GM12865 (cell line): ENCODE measurements at regions not wholly inside any gene's neighbourhood (a gene's known extent, or its start where the extent isn't known, plus 50 kb on each side); places are given as distances from the start of the nearest gene placed in this dataset.
"Not testable (repeated sequence)": the region's sequence is repeated elsewhere in the genome, so short reads cannot be mapped to it uniquely, and the experiment has no call there.

Experiments used
- DNase-seq: peaks from one replicate; pipeline ENCODE4 v3.0.0; 2010; ENCODE audit warnings: low read depth
- H3K4me3 ChIP-seq: 2 replicates; pipeline ENCODE4 v1.5.1; 2011; ENCODE audit warnings: mild to moderate bottlenecking, low read depth, low read length, control low read depth
- CTCF ChIP-seq: IDR thresholded peaks from 2 replicates; pipeline ENCODE4 v1.5.1; 2011; ENCODE audit warnings: low read length, control low read depth, low read depth, inconsistent platforms; ENCODE audit not compliant: insufficient read depth; ENCODE audit errors: missing control alignments

- no peak overlapping the region for H3K4me3 ChIP-seq
- no peak for DNase-seq
- no peak for TF ChIP-seq CTCF
These were observed 102.2 kb upstream of the SPATA31D4 start for GRCh38 chr9:81825846-81826516.

- TF ChIP-seq CTCF: no peak
- DNase-seq: no peak
- no peak overlapping the region for H3K4me3 ChIP-seq
These were observed 101.7 kb upstream of the SPATA31D4 start for GRCh38 chr9:81826517-81826906.

- peak; percentile 71 for DNase-seq
- H3K4me3 ChIP-seq: no peak overlapping the region
- no peak for TF ChIP-seq CTCF
These were observed 100.5 kb upstream of the SPATA31D4 start for GRCh38 chr9:81827616-81828296.

- DNase-seq: no peak
- TF ChIP-seq CTCF: no peak
- no peak overlapping the region for H3K4me3 ChIP-seq
These were observed 98.9 kb upstream of the SPATA31D4 start for GRCh38 chr9:81829195-81829882.

- DNase-seq, H3K4me3 ChIP-seq: not testable (repeated sequence)
These were observed 97.8 kb upstream of the SPATA31D4 start for GRCh38 chr9:81830431-81830830.

GRCh38 chr9:81832571-81833285 is 95.5 kb upstream of the SPATA31D4 start:
- no peak for TF ChIP-seq CTCF
- no peak overlapping the region for H3K4me3 ChIP-seq
- DNase-seq: no peak
